Memory B cell (primary cell): ENCODE measurements at regions not wholly inside any gene's neighbourhood (a gene's known extent, or its start where the extent isn't known, plus 50 kb on each side); places are given as distances from the start of the nearest gene placed in this dataset.

ENCODE experiments used
- ATAC-seq: fragments of 150-1000 bp; cut with Tn5 transposase; 2 replicates; pipeline ENCODE4 v1.10.0; 2021; ENCODE audit warnings: low read depth, mild to moderate bottlenecking, moderate library complexity
- DNase-seq, 2 donors: peaks; one replicate each; pipeline ENCODE4 v3.0.0; 2022; ENCODE audit warnings: low spot score in 2 of 2
- H3K27ac Mint-ChIP-seq: one replicate; pipeline ENCODE4 v1.8.0; 2022; ENCODE audit warnings: mild to moderate bottlenecking, moderate library complexity, mixed read lengths
- H3K27me3 Mint-ChIP-seq: one replicate; pipeline ENCODE4 v1.8.0; 2022; ENCODE audit warnings: mixed read lengths
- H3K36me3 Mint-ChIP-seq: one replicate; pipeline ENCODE4 v1.8.0; 2022; ENCODE audit warnings: mild to moderate bottlenecking, mixed read lengths
- H3K4me1 Mint-ChIP-seq: one replicate; pipeline ENCODE4 v1.8.0; 2022; ENCODE audit warnings: mixed read lengths
- H3K4me3 Mint-ChIP-seq: one replicate; pipeline ENCODE4 v1.8.0; 2022; ENCODE audit warnings: mild to moderate bottlenecking, moderate library complexity, mixed read lengths
- H3K9me3 Mint-ChIP-seq: one replicate; pipeline ENCODE4 v1.8.0; 2022; ENCODE audit warnings: mixed read lengths

DNA sequence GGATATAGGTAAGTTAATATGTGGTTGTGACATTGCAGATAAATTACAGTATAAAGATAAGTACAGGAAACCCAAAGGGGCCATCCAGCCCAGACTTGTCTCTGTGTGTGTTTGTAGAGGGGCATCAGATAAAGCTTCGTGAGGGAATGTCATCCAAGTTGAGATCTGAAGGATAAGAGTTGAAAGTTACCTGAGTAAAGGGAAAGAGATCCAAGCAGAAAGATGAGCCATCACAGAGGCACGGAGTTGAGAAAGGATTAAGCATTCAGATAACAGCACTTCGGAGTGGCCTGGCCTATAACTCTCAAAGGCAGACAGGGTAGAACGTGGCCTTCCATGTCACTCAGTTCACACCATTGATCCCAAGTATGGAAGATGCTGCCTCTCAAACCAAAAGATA is 749.1 kb downstream of the ADGRL2 start:
- Mint-ChIP-seq H3K4me1 (no peaks in the 10 kb centered on the region), H3K36me3 (peaks cover 1% of the 10 kb centered on the region), H3K4me3 (no peak overlapping the region), H3K27ac (no peak overlapping the region), H3K27me3 (no peaks in the 10 kb centered on the region), H3K9me3 (peaks cover 7% of the 10 kb centered on the region)
- DNase-seq = no peak
- ATAC-seq = no peak

DNA sequence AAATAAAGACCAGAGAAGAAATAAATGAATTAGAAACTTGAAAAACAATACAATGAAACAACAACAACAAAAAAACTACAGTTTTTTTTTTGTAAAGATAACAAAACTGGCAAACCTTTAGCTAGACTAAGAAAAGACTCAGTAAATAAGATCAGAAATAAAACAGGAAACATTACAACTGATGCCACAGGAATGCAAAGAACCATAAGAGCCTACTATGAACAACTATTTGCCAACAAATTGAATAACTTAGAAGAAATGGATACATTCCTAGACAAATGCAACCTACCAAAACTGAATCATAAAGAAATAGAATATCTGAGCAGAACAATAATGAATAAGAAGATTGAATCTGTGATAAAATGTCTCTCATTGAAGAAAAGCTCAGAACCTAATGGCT is 742.0 kb downstream of the ADGRL2 start:
- no peak overlapping the region for H3K4me3 Mint-ChIP-seq
- no peaks in the 10 kb centered on the region for H3K27me3 Mint-ChIP-seq
- DNase-seq = no peak

DNA sequence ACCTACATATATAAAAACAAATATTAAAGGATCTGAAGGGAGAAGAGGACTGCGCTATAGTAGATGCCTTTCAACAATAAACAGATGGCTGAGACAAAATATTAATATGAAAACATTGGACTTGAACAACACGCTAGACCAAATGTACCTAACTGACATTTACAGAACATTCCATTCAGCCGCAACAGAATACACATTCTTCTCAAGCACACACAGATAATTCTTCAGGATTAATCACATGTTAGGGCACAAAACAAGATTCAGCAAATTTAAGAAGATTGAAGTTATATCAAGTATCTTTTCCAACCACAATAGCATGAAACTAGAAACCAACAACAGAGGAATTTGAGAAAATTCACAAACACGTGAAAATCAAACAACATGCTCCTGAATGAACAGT is 741.4 kb downstream of the ADGRL2 start:
- Mint-ChIP-seq H3K27ac (no peak overlapping the region), H3K9me3 (peaks cover 15% of the 10 kb centered on the region), H3K36me3 (no peaks in the 10 kb centered on the region), H3K4me1 (peaks cover 3% of the 10 kb centered on the region), H3K4me3 (no peak overlapping the region), H3K27me3 (no peaks in the 10 kb centered on the region)
- no peak for ATAC-seq
- no peak for DNase-seq

More for the DNA sequence above, 742.0 kb downstream of the ADGRL2 start:
- no peaks in the 10 kb centered on the region for H3K36me3 Mint-ChIP-seq
- H3K4me1 Mint-ChIP-seq = peaks cover 3% of the 10 kb centered on the region
- peaks cover 15% of the 10 kb centered on the region for H3K9me3 Mint-ChIP-seq
- no peak for ATAC-seq
- no peak overlapping the region for H3K27ac Mint-ChIP-seq

DNA sequence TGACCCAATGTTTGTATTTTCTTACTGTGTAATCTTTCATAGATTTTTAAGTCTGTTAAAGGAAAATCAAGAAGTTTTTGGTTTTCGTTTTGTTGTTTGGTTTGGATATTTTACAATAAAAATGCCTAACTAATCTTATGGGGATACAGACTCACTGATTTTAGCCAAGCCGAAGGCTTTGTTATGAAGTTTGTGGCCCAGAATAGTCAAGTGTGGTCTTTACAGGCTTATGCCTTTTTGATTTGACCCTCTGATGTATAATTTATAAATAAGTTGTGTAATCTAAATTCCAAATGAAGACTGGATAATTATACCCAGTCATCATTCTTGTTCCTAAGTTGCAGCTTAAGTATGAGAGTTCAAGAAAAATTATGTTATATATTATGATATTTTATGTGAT is 739.3 kb downstream of the ADGRL2 start:
- DNase-seq (no peak), ATAC-seq (no peak)
- no peaks in the 10 kb centered on the region for H3K27me3 Mint-ChIP-seq
- H3K27ac Mint-ChIP-seq = no peak overlapping the region
- H3K4me1 Mint-ChIP-seq = peaks cover 3% of the 10 kb centered on the region
- peaks cover 12% of the 10 kb centered on the region for H3K9me3 Mint-ChIP-seq
- H3K36me3 Mint-ChIP-seq = no peaks in the 10 kb centered on the region
- H3K4me3 Mint-ChIP-seq = no peak overlapping the region

DNA sequence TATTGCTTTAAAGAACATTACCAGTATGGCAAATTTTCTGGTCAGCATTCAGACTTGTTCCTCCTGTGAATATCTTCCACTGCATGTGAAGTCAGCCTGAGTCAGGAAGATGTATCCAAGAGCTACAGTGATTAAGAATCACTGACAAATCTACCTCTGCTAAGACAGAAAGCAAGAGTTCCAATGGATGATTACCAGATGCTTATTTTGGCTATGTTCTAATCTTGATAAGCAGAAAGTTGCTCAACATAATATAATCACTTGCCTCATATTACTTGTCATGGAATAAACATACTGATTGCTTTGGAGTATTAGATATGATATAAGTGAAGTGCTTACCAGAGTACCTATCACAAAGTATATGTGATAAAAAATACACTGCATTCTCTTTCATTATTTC is 738.1 kb downstream of the ADGRL2 start:
- peaks cover 3% of the 10 kb centered on the region for H3K4me1 Mint-ChIP-seq
- peaks cover 12% of the 10 kb centered on the region for H3K9me3 Mint-ChIP-seq
- H3K27ac Mint-ChIP-seq = no peak overlapping the region
- ATAC-seq = no peak
- H3K36me3 Mint-ChIP-seq = no peaks in the 10 kb centered on the region
- no peaks in the 10 kb centered on the region for H3K27me3 Mint-ChIP-seq
- no peak overlapping the region for H3K4me3 Mint-ChIP-seq
- no peak for DNase-seq

DNA sequence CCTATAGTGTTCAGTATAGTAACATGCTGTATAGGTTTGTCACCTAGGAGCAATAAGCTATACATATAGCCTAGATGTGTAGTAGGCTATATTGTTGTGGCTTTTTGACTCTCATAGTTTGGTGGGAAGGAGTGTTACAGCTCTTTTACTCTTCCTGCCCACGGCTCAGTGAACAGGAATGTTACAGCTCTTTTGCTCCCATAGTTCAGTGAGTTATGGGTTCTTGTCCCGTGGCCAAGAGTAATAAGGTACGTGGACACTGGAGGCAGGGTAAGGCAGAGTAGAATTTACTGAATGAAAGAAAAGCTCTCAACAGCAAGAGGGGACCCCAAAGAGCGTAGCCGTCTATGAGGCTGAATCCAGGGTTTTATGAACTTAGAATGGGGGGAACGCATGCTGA is 734.3 kb downstream of the ADGRL2 start:
- no peaks in the 10 kb centered on the region for H3K36me3 Mint-ChIP-seq
- no peak overlapping the region for H3K4me3 Mint-ChIP-seq
- no peak for DNase-seq
- ATAC-seq = no peak
- H3K27me3 Mint-ChIP-seq = no peaks in the 10 kb centered on the region
- H3K9me3 Mint-ChIP-seq = peaks cover 4% of the 10 kb centered on the region
- H3K27ac Mint-ChIP-seq = no peak overlapping the region
- no peaks in the 10 kb centered on the region for H3K4me1 Mint-ChIP-seq

DNA sequence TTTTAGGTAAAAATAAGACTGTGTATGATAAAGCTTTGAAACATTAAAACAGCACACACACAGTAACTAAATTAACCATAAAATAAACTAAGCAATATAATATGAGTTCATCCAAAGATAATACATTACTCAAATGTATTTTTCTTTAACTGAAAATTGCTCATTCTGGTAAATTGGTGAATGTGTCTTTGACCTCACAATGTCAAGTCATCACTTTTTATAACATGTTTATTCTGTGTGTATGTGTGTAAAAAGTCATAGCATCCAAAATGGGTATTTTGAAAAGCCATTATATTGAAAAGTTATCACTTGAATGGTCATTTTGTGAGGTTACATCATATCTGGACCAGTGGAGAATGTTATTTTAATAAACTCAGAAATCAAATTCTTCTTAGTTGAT is 724.6 kb downstream of the ADGRL2 start:
- Mint-ChIP-seq H3K9me3 (peaks cover 4% of the 10 kb centered on the region), H3K4me1 (no peaks in the 10 kb centered on the region), H3K4me3 (no peak overlapping the region), H3K36me3 (no peaks in the 10 kb centered on the region), H3K27me3 (no peaks in the 10 kb centered on the region), H3K27ac (no peak overlapping the region)
- ATAC-seq = no peak
- DNase-seq = no peak

DNA sequence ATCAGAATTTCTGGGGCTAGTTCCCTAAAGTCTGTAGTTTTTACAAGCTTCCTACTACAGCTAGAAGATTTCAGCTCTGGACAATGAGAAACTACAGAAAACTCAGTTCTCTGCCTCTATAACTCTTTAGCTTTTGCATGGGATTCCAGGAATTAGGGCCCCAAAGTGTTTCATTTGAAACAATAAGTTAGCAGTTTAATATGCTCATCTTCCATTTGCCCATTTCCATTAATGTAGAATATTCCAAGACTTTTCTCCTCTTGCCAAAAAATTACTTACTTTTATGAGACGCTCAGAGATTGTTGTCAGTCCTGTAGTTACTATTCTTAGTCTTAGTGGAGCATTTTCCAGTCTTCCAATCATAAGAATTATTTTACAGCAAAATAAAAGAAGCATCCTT is 719.9 kb downstream of the ADGRL2 start:
- ATAC-seq = no peak
- no peaks in the 10 kb centered on the region for H3K9me3 Mint-ChIP-seq

DNA sequence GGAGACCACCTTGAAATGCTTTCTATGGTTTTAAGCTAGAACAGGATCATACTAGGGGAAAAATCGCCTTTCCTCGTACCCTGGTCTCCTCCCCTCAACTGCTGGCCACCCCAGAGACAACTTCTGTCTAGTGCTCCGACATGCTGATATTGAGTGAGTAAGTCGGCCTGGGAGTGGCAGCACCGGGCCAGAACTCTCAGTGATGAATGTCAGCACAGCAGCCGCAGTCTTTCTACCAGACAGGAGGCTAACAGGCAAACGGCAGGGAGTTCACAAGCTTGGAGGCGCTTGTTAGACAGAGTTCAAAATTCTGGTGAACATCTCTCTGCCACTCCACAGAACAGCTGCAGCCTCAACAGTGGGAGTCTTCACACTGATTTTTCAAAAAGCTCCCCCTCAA is 716.9 kb downstream of the ADGRL2 start:
- DNase-seq (no peak), ATAC-seq (no peak)
- Mint-ChIP-seq H3K27me3 (no peaks in the 10 kb centered on the region), H3K27ac (no peak overlapping the region), H3K9me3 (no peaks in the 10 kb centered on the region), H3K4me3 (no peak overlapping the region), H3K36me3 (no peaks in the 10 kb centered on the region), H3K4me1 (no peaks in the 10 kb centered on the region)

More for the DNA sequence above, 719.9 kb downstream of the ADGRL2 start:
- no peaks in the 10 kb centered on the region for H3K36me3 Mint-ChIP-seq
- H3K27me3 Mint-ChIP-seq = no peaks in the 10 kb centered on the region
- H3K27ac Mint-ChIP-seq = no peak overlapping the region
- DNase-seq = no peak
- H3K4me1 Mint-ChIP-seq = no peaks in the 10 kb centered on the region
- H3K4me3 Mint-ChIP-seq = no peak overlapping the region

DNA sequence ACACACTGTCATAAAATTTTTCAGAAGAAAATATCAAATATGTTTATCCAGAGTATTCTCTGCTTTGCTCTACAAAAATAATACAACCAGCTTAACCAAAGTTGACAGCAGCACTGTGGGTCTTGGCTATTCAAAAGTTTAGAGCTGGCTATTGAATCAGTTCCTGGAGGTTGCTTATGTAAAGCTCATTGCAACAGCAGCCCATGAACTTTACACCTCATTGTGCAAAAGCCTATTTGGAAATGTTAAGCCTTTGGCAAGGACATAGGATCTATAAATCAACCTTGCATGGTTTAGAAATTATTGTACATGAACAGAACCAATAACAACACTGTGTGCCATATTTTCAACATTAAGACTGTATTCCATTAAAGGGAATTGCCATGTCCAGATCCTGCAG is 714.9 kb downstream of the ADGRL2 start:
- Mint-ChIP-seq H3K27ac (no peak overlapping the region), H3K4me3 (no peak overlapping the region), H3K9me3 (no peaks in the 10 kb centered on the region), H3K4me1 (no peaks in the 10 kb centered on the region), H3K27me3 (no peaks in the 10 kb centered on the region), H3K36me3 (no peaks in the 10 kb centered on the region)
- no peak for DNase-seq
- no peak for ATAC-seq

DNA sequence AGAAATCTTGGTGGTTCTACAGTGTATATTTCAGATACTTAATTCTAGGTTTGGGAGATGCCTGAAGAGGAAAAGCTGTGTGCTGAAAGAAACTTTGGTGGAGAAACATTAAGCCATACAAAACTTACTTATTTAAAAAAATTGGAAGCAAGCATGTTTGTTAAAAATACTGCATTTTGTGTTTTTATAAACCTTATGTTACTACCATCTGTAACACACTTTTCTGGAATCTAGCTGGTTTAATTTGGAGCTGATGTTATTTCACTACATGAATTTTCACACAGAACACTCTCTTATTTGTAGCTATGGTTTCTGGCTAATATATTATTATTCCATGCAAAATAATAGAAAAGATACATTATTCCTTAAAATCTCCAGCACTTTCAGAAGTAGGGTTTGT is 710.7 kb downstream of the ADGRL2 start:
- ATAC-seq (no peak), DNase-seq (no peak)

DNA sequence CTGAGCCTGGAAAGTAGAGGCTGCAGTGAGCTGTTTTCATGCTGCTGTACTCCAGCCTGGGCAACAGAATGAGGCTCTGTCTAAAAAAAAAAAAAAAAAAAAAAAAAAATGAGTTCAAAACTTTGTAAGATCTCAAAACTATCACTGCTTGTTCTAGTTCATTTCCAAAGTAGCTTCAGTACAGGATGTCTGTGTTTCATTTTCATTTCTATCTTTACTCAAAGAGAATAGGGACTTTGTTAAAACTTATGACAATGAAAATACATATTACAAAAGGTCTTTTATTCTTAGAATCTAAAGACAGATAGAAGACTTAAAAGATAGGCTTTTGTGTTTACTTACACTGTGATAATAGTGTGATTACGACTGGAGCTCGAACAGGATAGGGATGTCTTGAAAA is 709.7 kb downstream of the ADGRL2 start:
- H3K4me1 Mint-ChIP-seq = no peaks in the 10 kb centered on the region
- no peaks in the 10 kb centered on the region for H3K36me3 Mint-ChIP-seq
- H3K27ac Mint-ChIP-seq = no peak overlapping the region
- ATAC-seq (no peak), DNase-seq (no peak)
- no peak overlapping the region for H3K4me3 Mint-ChIP-seq
- no peaks in the 10 kb centered on the region for H3K27me3 Mint-ChIP-seq
- no peaks in the 10 kb centered on the region for H3K9me3 Mint-ChIP-seq

More for the DNA sequence above, 710.7 kb downstream of the ADGRL2 start:
- Mint-ChIP-seq H3K9me3 (no peaks in the 10 kb centered on the region), H3K36me3 (no peaks in the 10 kb centered on the region), H3K27me3 (no peaks in the 10 kb centered on the region), H3K27ac (no peak overlapping the region), H3K4me3 (no peak overlapping the region), H3K4me1 (no peaks in the 10 kb centered on the region)

DNA sequence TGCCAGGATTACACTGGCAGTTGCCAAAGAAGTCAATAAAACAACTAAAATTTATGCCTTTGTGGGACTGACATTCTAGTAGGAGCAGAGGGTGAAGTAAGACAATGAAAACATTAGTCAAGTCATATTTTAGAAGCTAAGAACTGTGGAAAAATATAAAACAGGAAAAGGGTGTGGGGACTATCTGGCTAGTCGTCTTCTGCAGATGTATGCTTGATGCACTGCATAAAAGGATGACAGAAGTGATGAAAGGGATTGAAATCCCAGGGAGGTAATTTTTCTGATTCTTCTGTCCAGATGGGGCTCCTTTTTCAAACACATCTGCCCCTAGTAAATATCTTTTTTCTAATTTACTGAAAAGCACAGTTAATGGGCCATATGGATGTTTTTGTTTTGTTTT is 706.3 kb downstream of the ADGRL2 start:
- H3K4me1 Mint-ChIP-seq = no peaks in the 10 kb centered on the region

DNA sequence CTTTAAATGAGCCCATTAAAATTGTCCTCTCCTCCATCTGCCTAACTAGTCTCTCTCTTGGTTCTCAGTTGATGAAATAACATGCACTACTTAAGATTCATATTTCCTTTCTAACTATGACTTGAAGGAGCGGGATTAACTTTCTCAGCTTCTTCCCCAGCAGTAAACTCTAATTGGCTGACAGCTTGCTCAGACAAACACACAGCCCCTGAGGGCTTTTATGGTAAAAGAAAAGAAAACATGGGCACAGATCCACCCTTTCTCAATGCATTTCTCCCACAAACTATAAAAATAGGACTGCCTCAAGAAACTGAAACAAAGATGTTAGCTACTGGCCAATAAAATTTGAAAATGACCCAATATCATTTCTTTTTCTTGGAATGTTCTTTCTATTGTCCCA is 703.1 kb downstream of the ADGRL2 start:
- no peaks in the 10 kb centered on the region for H3K27me3 Mint-ChIP-seq
- no peak for ATAC-seq
- no peak for DNase-seq
- no peak overlapping the region for H3K4me3 Mint-ChIP-seq
- H3K4me1 Mint-ChIP-seq = no peaks in the 10 kb centered on the region
- no peaks in the 10 kb centered on the region for H3K36me3 Mint-ChIP-seq
- no peaks in the 10 kb centered on the region for H3K9me3 Mint-ChIP-seq
- no peak overlapping the region for H3K27ac Mint-ChIP-seq

More for the DNA sequence above, 706.3 kb downstream of the ADGRL2 start:
- Mint-ChIP-seq H3K9me3 (no peaks in the 10 kb centered on the region), H3K36me3 (no peaks in the 10 kb centered on the region), H3K4me3 (no peak overlapping the region), H3K27me3 (no peaks in the 10 kb centered on the region), H3K27ac (no peak overlapping the region)
- ATAC-seq = no peak
- no peak for DNase-seq

DNA sequence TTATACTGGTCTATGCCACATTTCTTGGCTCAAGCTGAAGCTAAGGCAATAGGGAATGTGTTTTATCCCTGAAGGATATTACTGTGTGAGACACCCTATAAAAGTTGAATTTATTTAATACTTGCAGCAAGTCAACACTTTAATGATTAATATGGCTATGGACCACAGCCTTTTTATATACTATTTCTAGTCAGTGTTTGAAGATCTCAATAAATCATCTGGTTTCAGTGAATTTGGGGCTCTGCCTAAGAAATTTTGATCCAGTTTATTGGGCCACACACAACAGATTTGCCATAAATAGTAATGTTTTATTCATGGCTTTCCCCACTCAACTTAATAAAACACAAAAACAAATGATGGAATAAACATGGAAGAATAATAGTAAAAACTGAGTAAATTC is 698.3 kb downstream of the ADGRL2 start:
- Mint-ChIP-seq H3K4me3 (no peak overlapping the region), H3K36me3 (no peaks in the 10 kb centered on the region), H3K27me3 (no peaks in the 10 kb centered on the region), H3K27ac (no peak overlapping the region), H3K4me1 (no peaks in the 10 kb centered on the region), H3K9me3 (peaks cover 8% of the 10 kb centered on the region)
- no peak for ATAC-seq
- no peak for DNase-seq

DNA sequence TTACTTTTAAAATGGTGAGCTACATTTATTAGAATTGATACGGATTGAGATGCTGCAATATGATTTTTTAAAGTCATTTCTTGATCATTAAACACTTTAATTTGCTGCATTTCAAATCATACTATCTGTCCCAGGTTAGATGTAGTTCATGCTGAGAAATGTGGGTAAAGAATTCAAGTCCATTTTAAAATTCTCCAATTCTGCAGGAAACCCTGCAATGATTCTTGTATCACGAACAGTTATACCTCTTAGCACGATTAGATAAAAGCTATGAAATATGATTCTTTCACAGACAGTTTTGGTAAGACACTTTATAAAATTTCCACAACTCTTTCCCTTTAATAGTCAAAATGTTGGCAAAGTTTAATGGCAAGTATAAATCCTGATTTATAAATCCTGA is 693.4 kb downstream of the ADGRL2 start:
- H3K27ac Mint-ChIP-seq = no peak overlapping the region
- peaks cover 9% of the 10 kb centered on the region for H3K9me3 Mint-ChIP-seq
- H3K27me3 Mint-ChIP-seq = no peaks in the 10 kb centered on the region
- DNase-seq (no peak), ATAC-seq (no peak)
- no peaks in the 10 kb centered on the region for H3K36me3 Mint-ChIP-seq
- no peak overlapping the region for H3K4me3 Mint-ChIP-seq
- H3K4me1 Mint-ChIP-seq = no peaks in the 10 kb centered on the region
